ENCODE measurements at regions not wholly inside any gene's neighbourhood (a gene's known extent, or its start where the extent isn't known, plus 50 kb on each side); places are given as distances from the start of the nearest gene placed in this dataset.

DNA sequence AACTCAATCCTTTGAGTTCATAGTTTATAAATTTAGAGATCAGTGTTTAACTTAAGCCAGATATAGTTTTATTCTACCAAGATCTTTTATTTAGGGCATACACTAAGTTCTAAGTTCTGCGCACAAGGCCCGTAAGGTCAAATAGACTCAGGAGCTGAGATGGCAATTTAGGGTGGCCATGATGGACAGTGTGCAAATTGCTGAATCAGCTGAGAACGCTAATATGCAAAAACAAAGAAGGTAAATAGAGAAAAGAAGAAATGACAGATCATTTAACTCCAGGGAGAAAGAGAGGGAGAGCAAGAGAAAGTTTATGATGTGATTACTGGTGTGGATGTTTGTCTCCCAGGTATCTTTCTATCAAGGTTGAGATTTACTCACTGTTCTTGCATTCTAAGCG lies 678.5 kb downstream of the OTOL1 start:
- TF ChIP-seq, protein P1, sequence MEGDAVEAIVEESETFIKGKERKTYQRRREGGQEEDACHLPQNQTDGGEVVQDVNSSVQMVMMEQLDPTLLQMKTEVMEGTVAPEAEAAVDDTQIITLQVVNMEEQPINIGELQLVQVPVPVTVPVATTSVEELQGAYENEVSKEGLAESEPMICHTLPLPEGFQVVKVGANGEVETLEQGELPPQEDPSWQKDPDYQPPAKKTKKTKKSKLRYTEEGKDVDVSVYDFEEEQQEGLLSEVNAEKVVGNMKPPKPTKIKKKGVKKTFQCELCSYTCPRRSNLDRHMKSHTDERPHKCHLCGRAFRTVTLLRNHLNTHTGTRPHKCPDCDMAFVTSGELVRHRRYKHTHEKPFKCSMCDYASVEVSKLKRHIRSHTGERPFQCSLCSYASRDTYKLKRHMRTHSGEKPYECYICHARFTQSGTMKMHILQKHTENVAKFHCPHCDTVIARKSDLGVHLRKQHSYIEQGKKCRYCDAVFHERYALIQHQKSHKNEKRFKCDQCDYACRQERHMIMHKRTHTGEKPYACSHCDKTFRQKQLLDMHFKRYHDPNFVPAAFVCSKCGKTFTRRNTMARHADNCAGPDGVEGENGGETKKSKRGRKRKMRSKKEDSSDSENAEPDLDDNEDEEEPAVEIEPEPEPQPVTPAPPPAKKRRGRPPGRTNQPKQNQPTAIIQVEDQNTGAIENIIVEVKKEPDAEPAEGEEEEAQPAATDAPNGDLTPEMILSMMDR (IDR thresholded peaks at IDR 0.05 in 2 of 3, conservative IDR thresholded peaks at IDR 0.05 in 1 of 3; ENCODE audit: control insufficient read depth in 2 of 3, extremely low read depth in 1 of 3, insufficient read depth in 1 of 3, low read depth in 3 of 3, low read length in 3 of 3), result no peak
- TF ChIP-seq TBL1XR1 (IDR thresholded peaks at IDR 0.05; ENCODE audit: low read depth, low read length), result no peak
- no peak for TF ChIP-seq EZH2 (IDR thresholded peaks at IDR 0.05; ENCODE audit: borderline replicate concordance, control insufficient read depth, low read depth, low read length)
- TF ChIP-seq HDAC6 (IDR thresholded peaks at IDR 0.05; ENCODE audit: unreplicated experiment), result no peak
- no peak for TF ChIP-seq DPF2 (IDR thresholded peaks at IDR 0.05)
- no peak for TF ChIP-seq NFXL1 (IDR thresholded peaks at IDR 0.05; ENCODE audit: borderline replicate concordance)
- no peak for TF ChIP-seq JUNB (IDR thresholded peaks at IDR 0.05)
